ENCODE measurements at regions not wholly inside any gene's neighbourhood (a gene's known extent, or its start where the extent isn't known, plus 50 kb on each side); places are given as distances from the start of the nearest gene placed in this dataset.

- DNase-seq (ENCODE audit: low read depth in 2 of 2): no peak
These were observed 336.8 kb upstream of the SALL1 start for GRCh38 chr16:51487880-51488279.

DNA sequence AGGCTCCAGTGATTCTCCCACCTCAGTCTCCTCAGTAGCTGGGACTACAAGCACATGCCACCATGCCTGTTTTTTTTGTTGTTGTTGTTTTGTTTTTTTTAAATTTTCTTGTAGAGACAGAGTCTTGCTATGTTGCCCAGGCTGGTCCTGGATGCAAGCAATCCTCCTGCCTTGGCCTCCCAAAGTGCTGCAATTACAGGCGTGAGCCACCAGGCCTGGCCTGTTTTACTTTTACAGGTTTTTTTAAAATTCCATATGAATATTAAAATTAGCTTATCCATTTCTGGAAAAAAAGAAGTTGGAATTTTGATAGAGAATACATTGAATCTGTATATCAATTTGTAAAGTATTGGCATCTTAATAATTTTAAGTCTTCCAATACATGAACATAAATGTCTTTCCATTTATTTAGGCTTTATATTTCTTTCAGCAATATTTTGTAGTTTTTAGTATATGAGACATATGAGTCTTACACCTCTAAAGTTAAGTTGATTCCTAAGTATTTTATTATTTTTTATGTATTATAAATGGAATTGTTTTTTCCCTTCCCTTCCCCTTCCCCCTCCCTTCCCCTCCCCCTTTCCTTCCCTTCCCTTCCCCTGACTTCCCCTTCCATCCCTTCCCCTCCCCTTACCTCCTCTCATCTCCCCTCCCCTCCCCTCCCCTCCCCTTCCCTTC, 323.5 kb upstream of the SALL1 start:
- DNase-seq (ENCODE audit: low read depth in 2 of 2): no peak

- no peak for DNase-seq (ENCODE audit: low read depth in 2 of 2)
These were observed 322.0 kb upstream of the SALL1 start for GRCh38 chr16:51473091-51473490.

DNA sequence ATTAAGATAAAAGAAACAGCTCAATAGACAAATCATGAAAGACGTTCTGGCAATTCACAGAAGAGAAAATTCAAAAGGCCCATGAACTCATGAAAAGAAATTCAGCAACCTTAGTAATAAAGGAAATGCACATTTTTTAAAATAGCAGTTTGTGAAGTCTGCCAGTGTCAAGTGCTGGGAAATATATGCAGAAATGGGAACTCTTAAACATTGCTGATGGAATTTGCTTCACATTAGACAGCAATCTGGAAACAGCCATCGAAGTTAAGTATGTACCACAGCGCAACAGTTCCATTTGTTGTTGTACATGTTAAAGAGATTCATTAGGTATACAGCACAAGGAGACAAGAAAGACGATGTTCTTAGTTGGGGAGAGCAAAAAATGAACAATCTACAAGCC, 319.4 kb upstream of the SALL1 start:
- no peak for DNase-seq (ENCODE audit: low read depth in 2 of 2)

GRCh38 chr16:51464996-51465395, 313.9 kb upstream of the SALL1 start:
- DNase-seq (ENCODE audit: low read depth in 2 of 2): no peak

DNA sequence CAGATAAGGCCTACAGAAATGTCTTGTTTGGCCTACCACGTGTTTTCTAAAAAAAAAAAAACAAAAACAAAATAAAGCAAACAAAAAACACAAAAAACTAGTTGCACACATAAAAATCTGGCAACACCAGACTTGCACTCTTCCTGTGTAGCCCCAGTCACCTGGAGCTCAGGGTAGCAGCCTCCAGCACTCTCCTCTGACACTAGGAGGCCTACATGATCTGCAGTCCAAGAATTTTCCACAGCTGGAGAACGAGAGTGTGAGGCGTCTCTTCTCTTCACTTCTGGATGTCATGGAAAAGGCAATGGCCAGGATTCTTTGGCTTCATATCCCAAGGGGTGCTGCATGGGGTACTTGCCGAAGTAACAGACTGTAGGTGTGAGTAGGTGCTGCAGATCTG, 310.2 kb upstream of the SALL1 start:
- DNase-seq (ENCODE audit: low read depth in 2 of 2): no peak

GRCh38 chr16:51458356-51459140, 307.5 kb upstream of the SALL1 start:
- DNase-seq (ENCODE audit: low read depth in 2 of 2): no peak

- DNase-seq (ENCODE audit: low read depth in 2 of 2): no peak
These were observed 306.7 kb upstream of the SALL1 start for GRCh38 chr16:51457775-51458174.

DNA sequence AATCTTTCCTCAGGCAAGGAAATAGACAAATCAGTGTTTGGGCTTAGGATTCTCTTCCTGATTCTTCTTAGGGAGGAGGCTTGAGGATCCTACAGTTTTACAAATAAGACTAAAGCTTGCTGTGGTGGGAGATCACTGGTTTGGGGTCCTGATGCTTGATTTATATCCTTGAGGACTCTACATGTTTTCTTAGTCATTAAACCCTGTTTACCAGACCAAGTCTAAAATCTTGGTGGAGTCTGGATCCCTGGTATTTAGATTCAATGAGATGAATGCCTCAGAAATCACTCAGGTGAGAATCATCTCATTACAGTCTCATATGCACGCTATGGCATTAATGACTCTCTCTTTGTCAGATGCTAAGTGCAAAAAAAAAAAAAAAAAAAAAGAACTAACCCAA, 304.3 kb upstream of the SALL1 start:
- DNase-seq (ENCODE audit: low read depth in 2 of 2): no peak

DNA sequence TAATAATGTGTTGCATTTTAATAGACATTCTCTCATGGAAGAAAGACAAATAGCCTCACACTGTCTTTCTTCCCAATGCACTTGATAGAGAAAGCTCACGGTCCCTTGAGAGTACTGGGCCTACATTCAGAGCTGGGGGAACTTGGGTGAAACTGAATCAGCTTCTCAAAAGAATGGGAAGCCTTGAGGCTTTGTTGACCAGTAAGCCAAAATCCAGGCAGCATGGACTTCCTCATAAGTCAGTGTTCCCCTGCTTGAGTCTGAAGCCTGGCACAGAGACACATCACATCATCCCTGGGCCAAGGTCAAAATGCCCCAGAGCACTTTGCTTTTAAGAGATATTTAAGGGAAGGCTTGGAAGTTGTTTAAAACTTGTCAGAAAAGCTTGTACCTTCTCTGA, 302.2 kb upstream of the SALL1 start:
- no peak for DNase-seq (ENCODE audit: low read depth in 2 of 2)

DNA sequence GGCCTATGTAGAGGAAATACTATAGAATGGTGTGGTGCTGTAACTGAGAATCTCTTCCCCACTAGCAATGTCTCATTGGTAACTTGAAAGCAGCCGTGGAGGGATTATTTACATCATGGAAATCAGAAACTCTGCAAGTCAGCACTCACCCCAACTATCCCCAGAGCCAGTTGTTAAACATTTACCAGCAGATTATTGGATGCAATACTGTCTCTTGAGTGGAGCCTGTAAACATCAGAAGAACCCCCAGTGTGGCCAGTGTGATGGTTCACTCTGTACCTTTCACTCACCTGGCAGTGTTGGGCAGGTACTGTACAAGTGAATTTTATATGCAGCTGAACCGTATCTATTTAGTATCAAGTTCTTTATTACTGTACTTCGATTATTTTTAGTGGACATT, 299.8 kb upstream of the SALL1 start:
- DNase-seq (ENCODE audit: low read depth in 2 of 2): no peak

DNA sequence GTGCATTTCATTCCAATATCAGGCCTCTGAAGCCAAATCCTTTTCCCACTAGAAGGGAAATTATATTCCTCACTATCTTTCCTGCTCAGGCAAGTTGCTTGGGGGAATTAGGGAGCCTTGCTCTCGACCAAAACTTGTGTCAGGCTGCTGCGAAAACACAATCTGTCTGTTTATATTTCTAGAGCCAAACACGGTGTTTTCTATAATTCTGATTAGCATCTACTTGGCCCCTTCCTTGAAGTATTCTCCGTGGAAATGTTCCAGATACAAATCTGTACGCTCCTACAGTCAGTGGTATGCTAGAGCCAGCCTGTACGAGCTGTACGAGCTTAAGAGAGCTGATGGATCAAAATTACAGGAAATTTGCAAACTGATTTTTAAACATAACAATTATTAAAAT, 299.3 kb upstream of the SALL1 start:
- DNase-seq (ENCODE audit: low read depth in 2 of 2): no peak

- DNase-seq (ENCODE audit: low read depth in 2 of 2): no peak
These were observed 298.4 kb upstream of the SALL1 start for GRCh38 chr16:51449441-51449840.

GRCh38 chr16:51445250-51445649, 294.2 kb upstream of the SALL1 start:
- no peak for DNase-seq (ENCODE audit: low read depth in 2 of 2)

DNA sequence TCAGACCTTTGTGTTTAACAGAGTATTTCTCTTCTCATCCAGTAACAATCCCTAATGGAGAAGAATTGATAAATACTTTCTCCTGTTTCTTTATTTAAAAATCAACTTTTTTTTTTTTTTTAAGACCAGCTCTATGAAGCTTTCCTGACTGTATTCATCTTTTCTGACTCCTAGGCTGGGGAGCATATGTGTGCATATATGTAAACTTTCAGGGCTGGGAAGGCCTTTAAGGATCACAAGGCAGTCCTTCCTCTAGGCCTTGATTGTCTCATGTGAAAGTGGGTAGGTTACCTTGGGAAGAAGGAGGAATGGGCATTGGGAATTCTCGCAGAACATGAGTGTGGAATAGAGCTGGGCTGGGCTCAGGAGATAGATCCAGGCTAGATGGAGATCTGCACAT, 292.9 kb upstream of the SALL1 start:
- no peak for DNase-seq (ENCODE audit: low read depth in 2 of 2)

DNA sequence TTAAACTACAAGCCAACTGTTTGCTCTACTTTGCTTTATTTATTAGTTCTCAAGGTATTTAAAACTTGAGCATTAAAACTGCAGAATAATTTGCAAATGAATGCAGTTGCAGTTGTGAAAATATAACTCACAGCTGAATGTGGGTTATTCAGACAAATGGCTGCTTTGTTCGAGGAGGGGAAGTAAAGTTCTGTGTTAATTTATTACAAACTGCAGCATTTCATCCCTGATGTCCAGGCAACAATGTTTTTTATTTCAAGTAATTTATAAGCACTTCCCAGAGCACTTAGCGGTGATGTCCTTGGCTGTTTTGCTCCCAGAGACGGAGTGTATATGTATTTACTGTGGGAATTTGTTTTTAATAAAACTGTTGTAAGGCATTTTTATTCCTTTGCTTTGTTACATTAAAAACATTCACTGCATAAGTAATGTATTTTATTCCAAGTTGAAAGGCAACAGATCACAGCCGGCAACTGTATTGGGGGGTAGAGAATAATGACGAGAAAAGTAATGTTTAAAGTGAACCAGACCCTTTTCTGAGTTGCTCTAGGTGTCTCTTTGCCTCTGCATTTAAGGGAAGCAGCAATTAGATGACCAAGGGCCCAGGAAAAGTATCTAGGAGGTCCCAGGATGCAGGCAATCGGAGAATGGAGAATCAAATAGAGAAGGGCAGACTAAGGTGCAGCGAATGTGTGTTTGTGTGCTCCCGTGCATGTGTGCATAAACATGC, 291.2 kb upstream of the SALL1 start:
- DNase-seq (ENCODE audit: low read depth in 2 of 2): no peak

DNA sequence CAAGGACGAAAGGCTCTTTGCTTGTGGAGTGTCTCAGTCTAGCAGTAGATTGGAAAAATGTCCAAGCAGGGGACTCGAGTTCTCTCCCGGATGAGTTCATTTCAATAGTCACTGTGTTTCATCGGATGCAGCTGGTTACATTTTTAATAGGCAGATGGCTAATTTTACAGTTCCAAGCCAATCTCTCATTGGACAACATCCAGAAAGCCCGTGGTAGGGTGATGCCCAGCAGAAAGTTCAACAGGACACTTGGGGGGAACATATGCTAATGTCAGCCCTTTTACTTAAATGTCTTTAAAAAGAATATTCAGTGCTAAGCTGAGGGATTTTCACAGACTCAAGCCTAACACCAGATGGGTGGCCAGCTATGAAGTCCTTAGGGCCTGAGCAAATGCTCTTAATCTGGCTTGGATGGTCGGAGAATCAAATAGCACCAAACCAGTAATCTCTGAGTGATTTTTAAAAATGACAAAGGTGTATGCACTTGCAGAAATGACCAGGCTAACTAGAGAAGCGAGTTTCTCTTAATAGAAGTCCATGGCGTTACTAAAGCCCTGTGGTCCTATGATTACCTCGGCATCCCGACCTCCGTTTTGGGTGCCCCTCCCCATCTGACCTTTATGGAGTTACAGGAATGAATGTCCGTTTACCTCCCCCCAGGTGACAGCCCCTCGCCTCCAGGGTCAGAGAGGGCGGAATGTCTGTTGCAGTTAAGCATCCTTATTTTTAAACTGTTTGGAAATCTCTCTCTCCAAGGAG, 289.2 kb upstream of the SALL1 start:
- DNase-seq (ENCODE audit: low read depth in 2 of 2): no peak

DNA sequence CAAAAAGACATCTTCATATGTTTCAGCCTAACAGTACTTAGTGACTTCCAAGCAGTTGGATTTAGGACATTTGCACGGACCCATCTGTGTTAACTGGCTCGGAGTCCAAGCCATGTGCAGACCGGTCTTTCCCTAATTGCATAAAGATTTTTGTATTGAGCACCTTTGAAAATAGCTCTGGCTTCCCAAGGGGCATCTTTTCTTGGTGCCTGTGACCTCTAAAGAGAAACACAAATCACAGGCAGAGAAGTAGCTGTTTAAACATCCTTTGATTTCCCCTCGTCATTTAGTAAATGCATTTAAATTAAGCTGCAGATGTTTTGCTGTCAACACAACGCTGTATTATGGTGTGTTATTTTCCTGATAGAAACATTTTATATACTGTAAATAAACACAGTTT, 288.2 kb upstream of the SALL1 start:
- DNase-seq (ENCODE audit: low read depth in 2 of 2): no peak

DNA sequence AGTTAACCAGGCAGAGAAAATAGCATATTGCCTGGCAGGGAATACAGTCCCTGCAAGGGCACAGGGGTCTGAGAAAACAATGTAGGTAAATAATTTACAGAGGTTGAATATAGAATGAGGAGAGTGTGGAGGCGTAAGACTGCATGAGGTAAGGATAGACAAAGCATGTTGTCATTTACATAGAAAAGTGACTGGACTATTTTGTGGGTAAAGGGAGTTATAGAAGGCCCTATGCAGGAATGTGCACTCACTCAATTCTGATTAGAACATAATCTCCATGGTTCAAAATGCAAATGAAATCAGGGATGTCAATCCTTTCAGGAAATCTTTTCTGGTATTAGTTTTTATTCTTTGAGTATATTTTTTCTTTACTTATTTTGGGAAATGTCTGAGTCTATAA, 285.7 kb upstream of the SALL1 start:
- no peak for DNase-seq (ENCODE audit: low read depth in 2 of 2)

GRCh38 chr16:51434567-51435198, 283.6 kb upstream of the SALL1 start:
- no peak for DNase-seq (ENCODE audit: low read depth in 2 of 2)

- no peak for DNase-seq (ENCODE audit: low read depth in 2 of 2)
These were observed 282.5 kb upstream of the SALL1 start for GRCh38 chr16:51433599-51433998.

Data from stimulated activated CD4-positive, alpha-beta T cell treated with anti-CD3 and anti-CD28 coated beads, Interleukin-1b, Interleukin-23, amount 100 ng/mL, for 4 hours (primary cell).